HuH-7.5 (cell line): ENCODE measurements at regions not wholly inside any gene's neighbourhood (a gene's known extent, or its start where the extent isn't known, plus 50 kb on each side); places are given as distances from the start of the nearest gene placed in this dataset.
A peak's percentile ranks its signal among the peaks of the same experiment; 100 is the strongest.

Source experiments
- DNase-seq: peaks from one replicate; pipeline ENCODE4 v3.0.0; 2011; ENCODE audit warnings: low spot score

DNA sequence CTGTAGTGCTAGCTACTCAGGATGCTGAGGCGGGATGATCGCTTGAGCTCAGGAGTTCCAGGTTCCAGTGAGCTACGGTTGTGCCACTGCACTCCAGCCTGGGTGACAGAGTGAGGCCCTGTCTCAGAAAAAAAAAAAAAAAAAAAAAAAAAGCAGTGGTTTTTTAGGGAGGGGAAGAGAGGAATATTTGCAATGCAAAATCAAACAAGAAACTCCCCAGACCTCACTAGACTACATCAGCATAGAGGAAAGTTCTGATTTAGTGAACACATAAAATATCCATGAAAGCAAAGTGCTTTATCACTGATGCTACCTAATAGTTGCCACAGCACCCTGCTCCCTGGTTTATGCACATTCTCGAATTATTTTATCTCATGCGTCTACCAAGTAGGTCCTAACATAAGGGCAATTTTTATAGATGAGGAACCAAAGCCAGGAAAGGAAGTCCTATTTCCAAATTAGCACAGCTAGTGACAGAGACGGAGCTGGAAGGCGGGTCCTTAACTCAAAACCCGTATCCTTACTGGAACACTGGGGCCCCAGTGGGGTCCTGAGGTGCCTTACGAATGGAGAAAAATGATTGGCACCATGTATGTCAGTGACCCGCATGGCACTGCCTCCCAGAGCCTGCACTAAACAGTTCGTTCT, 50.7 kb upstream of the GPR157 start:
- no peak for DNase-seq

DNA sequence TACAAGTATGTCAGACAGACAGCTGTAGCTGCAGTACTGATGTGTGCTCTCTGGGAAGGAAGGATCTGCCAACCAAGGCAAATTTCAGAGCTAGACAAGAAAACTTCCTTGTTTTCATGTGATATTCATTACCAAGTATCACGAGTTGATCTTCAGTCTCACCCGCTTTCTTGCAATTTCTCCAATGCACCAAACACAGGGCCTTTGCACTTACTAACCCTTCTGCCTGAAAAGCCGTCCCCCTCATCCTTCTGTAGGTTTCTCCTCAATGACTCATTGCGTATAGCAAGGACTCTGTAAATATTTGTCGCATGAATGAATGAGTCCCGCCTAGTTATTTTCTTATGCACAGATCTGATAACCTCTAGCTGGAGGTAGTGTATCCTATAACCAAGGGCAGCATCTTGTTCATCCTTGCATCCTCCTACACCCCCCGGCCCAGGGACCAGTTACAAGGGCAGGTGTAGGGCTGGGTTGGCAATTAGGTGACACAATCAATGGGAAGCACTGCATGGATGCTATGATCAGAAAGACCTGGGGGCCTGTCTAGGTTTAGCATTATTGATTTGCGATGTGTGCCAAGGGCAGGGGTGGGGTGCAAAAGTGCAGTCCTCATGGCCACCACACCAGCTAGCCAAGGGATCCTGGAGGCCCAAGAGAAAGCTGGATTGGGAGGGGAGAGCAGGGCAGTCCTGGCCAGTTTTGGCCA, 51.4 kb upstream of the GPR157 start:
- DNase-seq, result no peak

DNA sequence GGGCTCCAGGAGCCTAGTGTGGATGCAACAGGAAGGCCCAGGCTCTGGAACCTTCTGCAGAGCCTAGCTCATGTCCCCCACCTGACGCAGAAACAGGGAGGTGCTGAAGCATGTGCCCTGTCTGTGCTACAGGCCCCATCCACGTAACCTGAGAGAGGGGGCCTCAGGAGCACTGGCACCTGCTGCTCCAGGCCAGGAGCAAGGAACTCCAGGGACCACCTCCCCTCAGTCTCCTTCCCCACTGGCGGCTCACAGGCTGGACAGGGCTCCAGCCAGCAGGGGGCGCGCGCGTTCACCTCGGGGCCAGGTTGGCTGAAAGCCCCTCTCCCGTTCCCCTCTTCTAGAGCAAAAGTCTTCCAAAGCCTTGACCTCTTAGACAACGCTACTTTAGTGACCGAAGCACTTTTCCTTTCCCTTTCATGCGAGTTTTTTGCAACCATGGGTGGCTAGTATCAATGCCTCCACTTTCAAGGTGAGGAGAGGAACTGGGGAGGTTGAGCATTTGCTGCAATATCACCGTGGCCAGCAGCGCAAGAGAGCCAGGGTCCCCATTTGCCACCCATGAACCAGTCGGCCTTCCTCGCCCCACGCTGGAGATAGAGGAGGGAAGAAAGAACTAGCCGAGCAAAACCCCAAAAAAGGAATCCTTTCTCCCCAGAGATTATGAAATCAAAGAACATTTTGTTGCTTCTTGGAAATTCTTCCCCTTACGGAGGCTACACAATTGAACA, 52.4 kb upstream of the GPR157 start:
- peak; percentile 90 for DNase-seq

DNA sequence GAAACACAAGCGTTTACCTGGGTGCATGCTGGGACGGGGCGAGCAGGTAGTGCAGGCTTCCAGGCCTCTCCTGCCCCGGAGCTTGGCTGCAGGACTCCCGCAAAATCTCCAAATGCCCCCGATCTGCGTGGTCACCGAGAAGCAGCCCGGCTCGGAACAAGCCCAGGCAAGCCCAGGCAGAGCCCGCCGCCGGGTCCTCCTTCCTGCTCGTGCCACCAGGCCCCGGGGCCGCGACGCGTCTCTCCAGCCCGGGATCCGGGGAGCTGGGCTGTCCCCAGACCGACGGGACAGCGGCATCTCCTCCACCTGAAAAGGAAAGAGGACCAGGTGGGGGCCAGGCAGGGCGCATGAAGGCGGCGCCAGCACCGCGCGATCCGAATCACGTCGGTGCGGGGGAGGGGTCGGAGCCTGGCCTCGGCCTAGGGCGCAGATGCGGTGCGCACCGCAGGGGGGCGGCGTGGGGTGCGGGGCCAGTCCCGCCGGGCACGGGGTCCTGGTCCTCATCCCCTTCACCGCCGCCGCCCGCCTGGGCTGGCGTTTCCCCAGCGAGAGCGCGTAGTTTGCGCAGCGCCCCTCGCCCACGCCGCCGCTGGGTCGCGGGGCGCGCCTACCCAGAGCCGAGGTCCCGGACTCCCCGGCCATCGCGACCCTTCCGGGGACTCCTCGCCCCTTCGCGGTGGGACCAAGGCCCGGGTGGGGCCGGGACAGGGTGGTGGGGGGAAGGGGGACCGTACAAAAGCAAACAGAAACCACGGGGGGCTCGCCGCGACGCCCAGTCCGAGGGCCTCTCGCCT, 52.4 kb upstream of the H6PD start:
- DNase-seq, result peak; percentile 75

DNA sequence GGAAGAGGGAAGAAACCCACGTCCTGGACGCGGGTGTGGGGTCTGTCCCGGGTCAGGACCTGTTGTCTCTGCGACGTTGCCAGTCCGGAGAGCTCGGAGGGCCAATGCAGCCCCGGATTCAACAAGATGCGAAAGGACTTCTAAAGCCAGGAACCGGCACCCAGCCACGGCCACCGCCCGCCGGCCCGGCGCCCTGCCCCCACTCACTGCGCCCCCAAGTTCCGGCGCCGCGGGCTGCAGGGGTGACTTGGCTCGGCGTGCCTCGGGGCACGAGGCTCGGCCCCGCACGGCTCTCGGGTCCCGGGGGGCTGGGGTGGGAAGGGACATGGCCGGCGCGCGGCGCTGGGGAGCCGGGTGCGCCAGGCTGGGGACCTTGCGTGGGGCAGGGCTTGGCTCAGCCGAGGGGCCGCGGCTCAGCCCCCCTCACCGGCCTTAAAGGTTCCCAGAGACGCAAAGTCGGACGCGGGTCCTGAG, 51.8 kb upstream of the H6PD start:
- DNase-seq, result peak; percentile 35

DNA sequence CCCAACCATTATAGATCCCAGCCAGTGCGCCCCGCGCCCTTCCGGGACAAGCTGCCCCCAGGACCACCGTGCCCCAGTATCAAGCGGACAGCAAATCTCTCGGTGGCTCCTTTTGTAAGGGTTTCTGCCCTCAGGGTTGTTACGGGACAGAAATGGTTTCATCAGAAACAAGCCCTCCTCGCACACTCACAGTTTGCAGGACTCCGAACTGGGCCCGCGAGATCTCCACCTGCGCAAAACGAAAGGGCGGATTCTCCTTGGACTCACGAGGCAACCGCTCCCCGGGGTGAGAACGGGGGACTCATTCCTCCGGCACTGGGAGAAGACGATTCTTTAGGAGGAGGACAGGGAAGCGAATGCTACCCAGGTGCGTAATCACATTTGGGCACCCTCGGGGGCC, 51.1 kb upstream of the H6PD start:
- no peak for DNase-seq

DNA sequence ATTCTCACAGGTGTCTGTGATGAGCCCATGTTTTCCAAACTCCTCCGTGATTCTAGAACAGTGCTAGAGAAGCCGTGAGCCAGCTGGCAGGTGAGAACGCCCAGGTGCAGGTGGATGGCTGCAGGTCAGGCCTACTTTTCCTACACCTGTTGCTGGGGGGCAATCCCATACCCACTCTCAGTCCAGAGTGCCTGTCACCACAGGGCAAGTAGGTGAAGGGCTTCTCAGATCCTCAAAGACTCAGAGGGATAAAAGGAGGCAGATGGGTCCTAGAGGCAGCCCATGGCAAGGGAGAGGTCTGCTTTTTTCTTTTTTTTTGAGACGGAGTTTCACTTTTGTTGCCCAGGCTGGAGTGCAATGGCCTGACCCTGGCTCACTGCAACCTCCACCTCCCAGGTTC, 50.7 kb upstream of the H6PD start:
- no peak for DNase-seq

DNA sequence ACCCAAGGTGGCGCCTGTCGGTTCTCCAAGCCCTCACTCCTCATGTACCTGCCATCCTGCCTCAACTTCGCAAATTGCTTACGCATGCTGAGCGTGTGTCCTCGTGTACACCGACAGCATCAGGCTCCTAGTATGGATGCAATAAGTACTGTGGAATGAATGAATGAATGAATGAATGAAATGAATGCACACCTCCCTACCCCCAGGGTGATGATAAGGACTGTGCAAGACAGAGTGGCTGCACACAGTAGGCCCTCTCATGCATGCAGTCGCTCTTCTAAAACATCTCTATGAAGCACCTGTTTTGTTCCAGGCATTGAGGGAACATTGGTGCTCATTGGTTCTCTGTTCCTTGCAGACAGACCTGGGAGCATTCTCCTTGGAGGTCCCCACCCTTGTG, 49.8 kb upstream of the H6PD start:
- DNase-seq, result no peak
